OCI-LY3 (cell line): ENCODE measurements at regions not wholly inside any gene's neighbourhood (a gene's known extent, or its start where the extent isn't known, plus 50 kb on each side); places are given as distances from the start of the nearest gene placed in this dataset.

Source experiments
- EZH2phosphoT487 ChIP-seq: fragments of 200-600 bp; shearing (Covaris generic); IDR thresholded peaks from 2 replicates; pipeline ENCODE4 v1.6.1; 2018; ENCODE audit warnings: antibody characterized with exemption, mixed run types, low read depth
- TF ChIP-seq, protein P1 (sequence below): fragments of 200-600, 300-600 bp; sonication (generic); IDR thresholded peaks from 2 replicates; pipeline ENCODE4 v1.5.1; 2014; ENCODE audit warnings: antibody characterized with exemption, low read length, low read depth

- TF ChIP-seq, protein P1, sequence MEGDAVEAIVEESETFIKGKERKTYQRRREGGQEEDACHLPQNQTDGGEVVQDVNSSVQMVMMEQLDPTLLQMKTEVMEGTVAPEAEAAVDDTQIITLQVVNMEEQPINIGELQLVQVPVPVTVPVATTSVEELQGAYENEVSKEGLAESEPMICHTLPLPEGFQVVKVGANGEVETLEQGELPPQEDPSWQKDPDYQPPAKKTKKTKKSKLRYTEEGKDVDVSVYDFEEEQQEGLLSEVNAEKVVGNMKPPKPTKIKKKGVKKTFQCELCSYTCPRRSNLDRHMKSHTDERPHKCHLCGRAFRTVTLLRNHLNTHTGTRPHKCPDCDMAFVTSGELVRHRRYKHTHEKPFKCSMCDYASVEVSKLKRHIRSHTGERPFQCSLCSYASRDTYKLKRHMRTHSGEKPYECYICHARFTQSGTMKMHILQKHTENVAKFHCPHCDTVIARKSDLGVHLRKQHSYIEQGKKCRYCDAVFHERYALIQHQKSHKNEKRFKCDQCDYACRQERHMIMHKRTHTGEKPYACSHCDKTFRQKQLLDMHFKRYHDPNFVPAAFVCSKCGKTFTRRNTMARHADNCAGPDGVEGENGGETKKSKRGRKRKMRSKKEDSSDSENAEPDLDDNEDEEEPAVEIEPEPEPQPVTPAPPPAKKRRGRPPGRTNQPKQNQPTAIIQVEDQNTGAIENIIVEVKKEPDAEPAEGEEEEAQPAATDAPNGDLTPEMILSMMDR: no peak
- TF ChIP-seq EZH2phosphoT487: no peak
Measured at GRCh38 chr6:139500977-139501376, 126.5 kb upstream of the CITED2 start.
